Sigmoid colon (tissue), 4 donors: ENCODE measurements at regions not wholly inside any gene's neighbourhood (a gene's known extent, or its start where the extent isn't known, plus 50 kb on each side); places are given as distances from the start of the nearest gene placed in this dataset.

ENCODE experiments used
- EP300 ChIP-seq, 4 donors: sonication (generic); formaldehyde crosslinking; IDR thresholded peaks; one replicate each; pipeline ENCODE4 v1.6.1; 2017; ENCODE audit warnings: antibody characterized with exemption in 4 of 4
- POLR2A ChIP-seq, 2 donors: fragments of 450-650 bp; IDR thresholded peaks; one replicate each; pipeline ENCODE4 v1.6.1; 2016; ENCODE audit warnings: antibody characterized with exemption in 2 of 2, mild to moderate bottlenecking in 2 of 2, moderate library complexity in 2 of 2
- POLR2AphosphoS5 ChIP-seq, 4 donors: sonication (generic); formaldehyde crosslinking; IDR thresholded peaks; one replicate each; pipeline ENCODE4 v1.6.1; 2017; ENCODE audit warnings: antibody characterized with exemption in 4 of 4
- TF ChIP-seq, protein P1 (sequence below), 4 experiments: fragments of 450-650 bp in 3 of 4; fragments of 200-600 bp in 1 of 4; IDR thresholded peaks; one replicate each; pipeline ENCODE4 v1.5.1; 2016 to 2019; ENCODE audit warnings: antibody characterized with exemption in 4 of 4, mild to moderate bottlenecking in 3 of 4, moderate library complexity in 2 of 4

DNA sequence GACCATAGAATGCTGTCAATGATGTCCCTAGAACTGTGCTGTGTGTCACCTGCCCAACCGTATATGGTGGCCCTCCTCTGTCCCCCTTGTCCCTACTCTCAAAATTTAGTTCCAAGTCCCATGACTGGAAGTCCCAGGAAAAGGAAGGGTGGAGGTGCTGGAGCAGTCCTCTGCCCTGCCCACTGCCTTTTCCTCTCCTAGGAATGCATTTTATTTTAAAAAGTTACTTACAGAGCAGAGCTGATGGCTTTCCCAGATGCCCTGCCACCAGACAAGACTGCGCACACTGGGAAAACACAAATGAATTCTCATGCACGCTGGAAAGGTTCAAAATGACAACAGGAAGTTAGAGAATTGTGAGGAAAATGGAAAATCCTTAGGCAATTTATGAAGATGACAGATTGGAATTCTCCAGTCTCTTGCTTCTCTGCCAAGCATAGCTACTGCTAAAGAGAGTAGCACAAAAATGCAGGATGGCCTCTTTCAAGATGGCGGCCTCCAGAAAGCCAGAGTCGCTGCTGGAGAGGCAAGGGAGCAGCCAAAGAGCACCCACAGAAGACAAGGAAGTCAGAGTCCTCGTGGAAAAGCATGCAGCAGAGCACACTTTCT is 117.1 kb upstream of the TSC22D1 start:
- TF ChIP-seq POLR2A (IDR thresholded peaks at IDR 0.05) (no peak), POLR2AphosphoS5 (IDR thresholded peaks at IDR 0.05) (no peak), EP300 (IDR thresholded peaks at IDR 0.05) (no peak)
- TF ChIP-seq, protein P1, sequence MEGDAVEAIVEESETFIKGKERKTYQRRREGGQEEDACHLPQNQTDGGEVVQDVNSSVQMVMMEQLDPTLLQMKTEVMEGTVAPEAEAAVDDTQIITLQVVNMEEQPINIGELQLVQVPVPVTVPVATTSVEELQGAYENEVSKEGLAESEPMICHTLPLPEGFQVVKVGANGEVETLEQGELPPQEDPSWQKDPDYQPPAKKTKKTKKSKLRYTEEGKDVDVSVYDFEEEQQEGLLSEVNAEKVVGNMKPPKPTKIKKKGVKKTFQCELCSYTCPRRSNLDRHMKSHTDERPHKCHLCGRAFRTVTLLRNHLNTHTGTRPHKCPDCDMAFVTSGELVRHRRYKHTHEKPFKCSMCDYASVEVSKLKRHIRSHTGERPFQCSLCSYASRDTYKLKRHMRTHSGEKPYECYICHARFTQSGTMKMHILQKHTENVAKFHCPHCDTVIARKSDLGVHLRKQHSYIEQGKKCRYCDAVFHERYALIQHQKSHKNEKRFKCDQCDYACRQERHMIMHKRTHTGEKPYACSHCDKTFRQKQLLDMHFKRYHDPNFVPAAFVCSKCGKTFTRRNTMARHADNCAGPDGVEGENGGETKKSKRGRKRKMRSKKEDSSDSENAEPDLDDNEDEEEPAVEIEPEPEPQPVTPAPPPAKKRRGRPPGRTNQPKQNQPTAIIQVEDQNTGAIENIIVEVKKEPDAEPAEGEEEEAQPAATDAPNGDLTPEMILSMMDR (IDR thresholded peaks at IDR 0.05) = no peak
